ENCODE measurements at regions not wholly inside any gene's neighbourhood (a gene's known extent, or its start where the extent isn't known, plus 50 kb on each side); places are given as distances from the start of the nearest gene placed in this dataset.
A peak's percentile ranks its signal among the peaks of the same experiment; 100 is the strongest.
"Not testable (repeated sequence)": the region's sequence is repeated elsewhere in the genome, so short reads cannot be mapped to it uniquely, and the experiment has no call there.

GRCh38 chr5:37962389-37962788, 122.5 kb upstream of the GDNF start:
- no peak for DNase-seq

GRCh38 chr5:37957218-37957617, 117.4 kb upstream of the GDNF start:
- no peak for DNase-seq

- no peak for DNase-seq
Observed at GRCh38 chr5:37955748-37956147, 115.9 kb upstream of the GDNF start.

GRCh38 chr5:37954561-37954960, 114.7 kb upstream of the GDNF start:
- no peak for DNase-seq

DNA sequence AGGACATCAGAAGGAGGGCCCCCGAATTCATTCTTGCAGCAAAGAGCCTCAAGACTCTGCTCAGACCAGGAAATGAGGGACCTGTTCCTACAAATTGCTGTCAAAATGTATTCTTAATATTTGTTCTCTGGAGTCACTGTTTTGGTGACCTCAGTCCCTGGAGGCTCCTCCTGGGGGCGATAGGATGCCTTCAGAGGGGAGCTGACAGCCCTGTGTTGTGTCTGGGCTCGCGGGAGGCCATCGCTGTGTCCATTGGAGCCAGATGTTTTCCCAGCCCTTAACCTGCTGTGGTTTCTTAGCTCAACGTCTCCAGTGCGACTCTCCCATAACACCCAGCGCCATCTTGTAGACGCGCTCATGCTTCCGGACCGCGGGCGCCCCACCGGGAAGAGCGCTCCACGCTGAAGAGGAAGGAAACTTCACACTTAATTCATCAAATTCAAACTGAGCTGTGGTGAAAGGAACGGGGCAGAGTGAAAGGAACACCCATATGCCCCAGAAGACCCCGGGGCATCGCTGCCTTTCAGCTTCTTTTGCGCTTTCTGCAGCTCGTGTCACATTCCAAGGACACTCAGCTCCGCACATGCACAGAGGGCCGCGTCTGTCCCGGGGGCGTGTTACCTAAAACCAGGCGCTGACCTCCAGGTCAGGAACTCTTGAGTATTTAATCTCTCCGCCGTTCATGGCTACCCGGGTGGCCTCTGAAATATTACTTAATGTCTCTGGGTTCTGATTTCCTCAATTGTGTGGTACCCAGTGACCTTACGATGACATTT, 112.3 kb upstream of the GDNF start:
- no peak for DNase-seq

DNA sequence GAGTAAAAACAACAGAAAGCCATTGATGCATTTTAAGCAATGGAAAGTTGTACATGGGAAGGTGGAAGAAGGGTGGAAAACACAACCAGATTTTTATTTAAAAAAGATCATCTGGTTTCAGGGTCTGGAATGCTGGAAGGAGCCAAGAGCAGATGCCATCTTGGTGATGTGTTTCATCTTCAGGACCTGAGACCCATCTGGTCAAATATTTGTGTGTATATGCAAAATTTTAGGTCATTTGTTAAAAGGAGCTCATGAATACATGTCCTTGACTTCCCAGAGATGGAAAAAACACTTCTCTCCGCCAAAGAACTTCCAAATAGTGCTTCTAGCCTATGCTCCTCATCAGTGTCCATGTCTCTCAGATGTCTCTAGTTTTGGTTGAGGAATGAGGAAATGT, 110.6 kb upstream of the GDNF start:
- no peak for DNase-seq

DNA sequence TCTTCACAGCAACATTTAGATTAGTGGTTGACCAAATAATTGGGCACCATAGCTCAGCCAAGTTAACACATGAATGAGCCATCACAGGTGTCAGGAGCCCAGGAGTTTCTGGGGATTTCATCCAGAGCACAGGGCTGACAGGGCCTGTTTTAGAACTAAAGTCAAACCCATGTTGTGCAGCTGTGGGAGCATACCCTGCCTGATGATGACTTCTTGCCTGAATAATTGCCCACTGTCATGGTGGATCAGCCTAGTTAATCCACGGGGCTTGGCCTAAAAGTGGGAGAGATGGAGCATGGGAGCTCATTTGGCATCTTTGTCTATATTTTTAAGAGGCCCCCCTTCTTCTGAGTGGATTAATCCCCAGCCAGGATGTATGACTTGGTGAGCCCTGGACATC, 105.6 kb upstream of the GDNF start:
- no peak for DNase-seq

GRCh38 chr5:37943136-37943535, 103.3 kb upstream of the GDNF start:
- not testable (repeated sequence) for DNase-seq

- no peak for DNase-seq
Observed at GRCh38 chr5:37940931-37941623, 101.2 kb upstream of the GDNF start.

DNA sequence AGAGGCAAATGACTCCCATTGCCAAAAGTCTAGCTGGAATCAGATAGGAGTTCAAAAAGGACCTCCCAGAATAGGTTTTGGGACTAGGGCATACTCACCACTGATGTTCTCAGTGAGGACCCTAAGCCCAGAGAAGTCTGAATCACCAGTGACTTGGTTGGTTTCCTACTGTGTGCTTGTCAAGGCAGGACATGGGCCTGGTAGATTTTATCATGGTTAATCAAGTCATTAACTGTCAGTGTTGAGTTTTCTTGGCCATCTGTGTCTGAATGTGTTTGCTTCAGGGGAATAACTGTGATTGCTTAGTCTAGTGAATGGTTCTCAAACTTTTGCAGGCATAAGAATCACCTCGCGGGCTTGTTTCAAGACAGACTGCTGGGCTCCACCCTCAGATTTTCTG, 99.0 kb upstream of the GDNF start:
- DNase-seq = no peak

DNA sequence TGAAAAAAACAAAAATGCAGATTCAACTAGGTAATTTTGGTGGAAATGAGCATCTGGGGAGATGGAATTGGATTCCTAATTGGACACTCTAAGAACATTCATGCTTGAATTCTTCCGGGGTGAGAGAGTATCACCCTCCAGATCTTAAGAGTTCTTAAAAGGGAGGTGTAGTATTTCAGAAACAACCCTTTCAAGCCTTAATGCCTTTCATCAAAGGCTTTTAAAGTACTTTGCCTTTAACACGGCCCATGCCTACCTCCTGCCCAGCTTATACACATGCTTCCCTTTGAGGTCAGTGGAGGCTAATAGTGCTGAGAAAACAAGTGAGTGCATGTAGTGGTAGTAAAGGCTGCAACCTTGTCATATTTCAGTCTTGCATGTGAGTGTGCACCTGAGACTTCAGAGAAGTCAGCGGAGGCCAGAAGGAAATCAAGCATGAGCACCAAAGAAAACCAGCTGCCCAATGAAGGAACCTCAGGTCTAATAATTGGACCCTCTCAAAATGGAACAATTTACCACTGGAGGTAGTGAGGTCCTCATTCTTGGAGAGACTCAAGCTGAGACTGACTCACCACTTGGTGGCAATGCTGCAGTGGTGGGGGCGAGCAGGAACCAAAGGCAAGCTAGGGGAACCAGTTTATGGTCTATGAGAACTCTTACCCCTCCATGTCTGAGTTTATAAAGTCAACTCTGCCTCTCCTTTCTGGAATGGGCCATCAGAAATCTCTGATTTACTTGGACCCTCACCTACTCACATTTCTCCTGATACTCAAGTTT, 98.4 kb upstream of the GDNF start:
- DNase-seq = peak; percentile 11

DNA sequence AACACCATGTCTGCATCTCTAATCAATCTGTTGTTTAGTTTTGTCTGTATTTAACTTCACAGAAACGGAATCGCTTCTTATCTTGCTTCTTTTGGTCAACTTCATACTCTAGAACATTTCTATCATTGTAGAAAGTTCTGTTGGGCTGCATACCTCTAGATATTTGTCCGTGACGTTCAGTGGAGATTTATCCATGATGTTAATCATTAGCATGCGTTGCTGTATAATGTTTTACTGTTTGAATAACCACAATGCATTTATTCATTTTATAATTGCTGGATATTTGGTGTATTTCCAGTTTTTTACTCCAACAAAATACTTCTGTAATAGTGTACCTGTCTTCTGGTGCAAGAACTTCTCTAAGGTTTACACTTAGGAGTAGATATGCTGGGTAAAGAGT, 96.2 kb upstream of the GDNF start:
- no peak for DNase-seq

- DNase-seq = no peak
Observed at GRCh38 chr5:37933576-37933975, 93.7 kb upstream of the GDNF start.

- DNase-seq = no peak
Observed at GRCh38 chr5:37932450-37932849, 92.6 kb upstream of the GDNF start.

DNA sequence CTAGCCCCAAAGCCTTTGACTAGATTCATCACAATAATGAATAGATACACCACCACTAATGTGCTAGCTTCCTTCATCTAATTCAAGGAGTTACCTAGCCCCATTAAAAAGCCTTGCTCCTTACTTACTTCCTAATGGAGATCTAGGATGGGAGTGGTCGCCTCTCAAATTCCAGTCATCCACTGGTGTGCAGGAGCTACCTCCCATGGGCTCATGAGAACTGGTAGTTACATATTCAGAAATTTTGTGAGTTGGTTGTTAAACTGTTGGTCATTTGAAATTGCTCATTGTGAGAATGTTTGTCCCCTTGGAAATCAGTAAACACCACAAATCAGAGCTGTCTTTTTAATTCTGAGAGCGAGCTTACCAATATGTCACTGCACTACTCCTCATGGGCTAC, 91.7 kb upstream of the GDNF start:
- DNase-seq = no peak

DNA sequence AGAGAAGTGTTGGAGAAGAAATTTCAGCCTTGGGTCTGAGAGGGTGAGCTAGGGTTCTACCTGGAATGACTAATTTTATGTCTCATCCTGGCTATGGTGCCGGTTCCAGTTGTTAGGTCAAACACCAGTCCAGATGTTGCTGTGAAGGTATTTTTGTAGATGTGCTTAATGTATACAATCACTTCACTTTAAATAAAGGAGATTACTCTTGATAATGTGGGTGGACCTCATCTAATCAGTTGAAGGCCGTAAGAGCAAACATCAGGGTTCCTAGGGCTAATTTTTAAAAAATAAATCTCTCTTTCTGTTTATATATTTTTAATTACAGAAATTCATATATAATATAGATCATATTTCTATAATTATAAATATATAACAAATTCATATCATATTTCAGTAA, 90.5 kb upstream of the GDNF start:
- DNase-seq = no peak

GRCh38 chr5:37929791-37930190, 90.0 kb upstream of the GDNF start:
- DNase-seq = no peak

- not testable (repeated sequence) for DNase-seq
Observed at GRCh38 chr5:37927753-37928152, 87.9 kb upstream of the GDNF start.

- DNase-seq = no peak
Observed at GRCh38 chr5:37926732-37927131, 86.9 kb upstream of the GDNF start.

GRCh38 chr5:37921452-37921851, 81.6 kb upstream of the GDNF start:
- no peak for DNase-seq

DNA sequence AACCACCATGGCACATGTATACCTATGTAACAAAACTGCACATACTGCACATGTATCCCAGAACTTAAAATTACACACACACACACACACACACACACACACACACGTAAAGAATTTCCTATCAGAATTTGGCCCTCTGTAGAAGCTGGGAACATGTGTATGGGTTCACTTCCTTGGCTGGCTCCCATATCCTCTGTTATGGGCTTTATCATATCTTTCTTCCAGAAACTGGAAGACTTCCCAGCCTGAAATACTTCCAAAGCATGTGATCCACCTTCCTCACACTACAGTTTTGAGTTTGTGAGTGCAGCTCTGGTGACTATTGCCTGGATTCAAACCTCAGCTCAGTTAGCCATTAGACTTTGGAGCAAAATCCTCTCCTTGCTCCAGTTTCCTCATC, 78.6 kb upstream of the GDNF start:
- DNase-seq = peak; percentile 52

- no peak for DNase-seq
Observed at GRCh38 chr5:37916525-37916924, 76.7 kb upstream of the GDNF start.

- peak; percentile 13 for DNase-seq
Observed at GRCh38 chr5:37915097-37915736, 75.4 kb upstream of the GDNF start.

Data from tongue (tissue), 1 donor.